ENCODE measurements at regions not wholly inside any gene's neighbourhood (a gene's known extent, or its start where the extent isn't known, plus 50 kb on each side); places are given as distances from the start of the nearest gene placed in this dataset.

DNA sequence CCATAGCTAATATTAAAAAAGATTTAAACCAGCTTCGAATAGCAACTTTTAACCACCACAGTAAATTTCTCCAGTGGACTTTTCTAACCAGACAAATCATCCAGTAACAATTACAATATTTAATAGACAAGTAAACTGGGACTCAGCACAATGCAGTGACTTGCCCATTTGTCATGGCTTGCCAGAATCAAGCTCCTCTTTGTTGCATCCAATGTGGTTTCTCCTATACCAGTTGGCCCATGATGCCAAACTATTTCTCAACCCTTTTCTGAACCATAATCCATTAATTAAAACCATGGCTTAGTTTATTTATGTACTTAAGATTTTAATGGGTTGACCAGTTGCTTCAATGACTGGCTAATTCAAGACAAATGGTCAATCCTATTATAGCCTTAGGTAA lies 64.4 kb downstream of the DIO2 start:
- DNase-seq (ENCODE audit: low spot score) (no peak), ATAC-seq (no peak)

DNA sequence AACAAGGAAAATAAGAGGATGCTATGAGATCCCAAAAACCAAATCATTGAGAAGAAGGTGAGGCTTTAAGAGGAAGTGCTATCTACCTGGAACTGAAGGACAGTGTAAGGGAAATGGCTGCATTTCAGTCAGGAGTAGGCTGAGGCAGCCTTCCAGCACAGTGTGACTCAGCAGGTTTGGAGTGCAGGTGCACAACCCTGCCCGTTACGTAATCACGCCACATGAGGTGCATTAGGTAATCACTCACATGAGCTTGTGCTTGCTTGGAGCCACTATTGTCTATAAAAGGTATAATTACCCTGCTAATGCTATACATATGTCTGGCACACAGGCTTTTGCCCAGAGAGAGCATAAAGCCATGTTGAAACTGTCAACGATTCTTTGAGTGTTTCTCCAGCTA lies 74.9 kb downstream of the DIO2 start:
- ATAC-seq (no peak), DNase-seq (ENCODE audit: low spot score) (no peak)

DNA sequence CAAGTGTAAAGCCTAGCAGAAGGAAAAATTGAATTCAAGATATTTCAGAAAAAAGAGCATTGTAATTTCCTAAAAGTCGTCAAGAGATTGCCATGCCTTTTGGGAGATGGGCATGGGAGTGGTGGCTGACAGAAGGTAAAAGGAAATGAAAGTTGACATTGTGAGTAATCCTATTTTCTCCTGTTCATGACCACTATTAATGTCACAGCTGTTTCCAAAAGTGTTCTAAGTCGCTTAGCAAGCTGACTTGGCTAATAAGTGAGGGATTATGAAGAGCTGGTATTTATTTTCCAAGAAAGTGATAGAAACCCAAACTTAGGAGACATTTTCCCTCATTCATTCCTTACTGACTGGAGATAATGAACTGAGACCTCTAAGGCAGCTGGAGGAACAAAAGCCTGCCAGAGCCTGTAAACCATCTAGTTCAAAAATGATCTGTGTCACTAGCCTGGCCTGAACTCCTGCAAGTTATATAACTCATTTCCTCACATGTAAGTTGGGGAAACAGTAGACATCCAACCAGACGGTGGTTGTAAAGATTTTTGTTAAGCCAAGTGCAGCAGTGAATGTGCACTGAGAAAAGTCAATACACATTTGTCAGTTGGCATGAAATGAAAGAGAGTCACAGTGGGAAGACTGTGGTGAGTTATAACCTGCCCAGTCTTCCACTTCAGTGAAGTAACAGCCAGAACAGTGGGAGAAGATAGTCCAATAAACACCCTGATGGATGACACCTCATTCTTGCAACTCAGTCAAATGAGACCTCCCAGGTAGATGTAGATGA lies 75.8 kb downstream of the DIO2 start:
- ATAC-seq (no peak), DNase-seq (ENCODE audit: low spot score) (no peak)

DNA sequence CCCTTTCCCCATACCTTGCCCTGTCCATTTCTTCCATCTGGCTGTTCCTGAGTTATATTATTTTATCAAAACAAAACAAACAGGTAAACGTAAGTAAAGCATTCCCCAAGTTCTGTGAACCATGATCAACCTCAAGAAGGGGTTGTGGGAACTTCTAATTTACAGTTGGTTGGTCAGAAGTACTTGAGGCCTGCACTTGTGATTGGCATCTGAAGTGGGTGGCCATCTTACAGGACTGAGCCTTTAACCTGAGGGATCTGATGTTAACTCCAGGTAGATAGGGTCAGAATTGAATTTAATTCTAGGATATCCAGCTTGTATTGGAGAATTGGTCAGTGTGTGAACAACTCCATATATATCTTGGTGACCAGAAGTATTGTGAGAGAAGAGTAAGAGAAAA lies 77.0 kb downstream of the DIO2 start:
- DNase-seq (ENCODE audit: low spot score) (no peak), ATAC-seq (no peak)

DNA sequence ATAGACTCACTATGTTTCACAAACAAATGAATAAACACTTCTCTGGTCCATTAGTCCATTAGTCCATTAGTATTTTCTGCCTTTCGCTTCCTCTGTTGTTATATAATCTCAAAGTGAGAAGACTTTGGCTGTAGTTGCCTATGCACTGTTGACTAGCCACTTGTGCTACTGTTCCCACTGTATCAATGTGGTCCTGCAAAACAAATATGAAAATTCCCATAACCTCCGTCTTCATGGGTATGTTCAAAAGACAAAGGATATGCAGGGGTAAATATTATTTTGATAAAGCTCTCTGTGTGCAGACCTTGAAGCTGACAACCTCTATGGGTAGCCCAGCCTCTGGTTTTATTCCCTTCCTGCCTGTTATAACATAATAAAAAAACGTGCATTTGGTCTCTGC lies 77.8 kb downstream of the DIO2 start:
- ATAC-seq = no peak

DNA sequence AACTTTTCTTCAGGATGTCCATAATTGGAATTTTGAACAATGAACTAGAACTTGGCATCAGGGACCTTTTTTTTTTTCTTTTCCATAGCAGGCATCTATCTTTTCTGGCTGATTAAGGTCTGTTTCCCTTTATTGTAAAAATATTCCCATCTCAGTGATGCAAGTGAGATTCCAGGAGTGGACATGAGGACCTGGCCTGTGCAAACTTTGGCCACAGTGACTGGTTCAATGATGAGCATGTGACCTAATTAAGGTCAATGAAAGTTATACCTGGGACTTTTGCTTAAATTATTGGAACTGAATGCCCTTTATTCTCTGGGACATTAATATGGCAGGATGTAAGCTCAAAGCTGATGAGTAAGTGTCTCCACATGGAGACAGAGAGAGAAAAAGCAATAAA lies 83.8 kb downstream of the DIO2 start:
- DNase-seq (ENCODE audit: low spot score) (no peak), ATAC-seq (no peak)

More for the DNA sequence above, 77.8 kb downstream of the DIO2 start:
- no peak for DNase-seq (ENCODE audit: low spot score)

DNA sequence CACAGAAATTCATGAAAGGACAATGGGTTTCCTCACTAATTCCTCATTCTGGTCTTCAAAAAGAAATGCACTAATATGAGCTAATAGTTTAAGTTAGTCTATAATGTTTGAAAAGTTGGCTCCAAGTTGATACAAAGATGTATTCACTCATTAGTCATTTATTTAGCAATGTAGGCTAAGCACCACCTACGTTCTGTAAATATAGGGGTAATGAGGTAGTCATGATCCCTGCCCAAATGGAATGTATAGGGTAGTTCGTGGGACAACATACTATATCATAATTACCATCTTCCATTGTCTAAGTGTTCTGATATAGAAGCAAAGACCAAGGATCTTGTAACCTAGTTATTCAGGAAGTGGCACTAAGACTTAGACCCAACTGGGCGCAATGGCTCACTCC lies 86.5 kb downstream of the DIO2 start:
- DNase-seq (ENCODE audit: low spot score) = no peak
- ATAC-seq = no peak

DNA sequence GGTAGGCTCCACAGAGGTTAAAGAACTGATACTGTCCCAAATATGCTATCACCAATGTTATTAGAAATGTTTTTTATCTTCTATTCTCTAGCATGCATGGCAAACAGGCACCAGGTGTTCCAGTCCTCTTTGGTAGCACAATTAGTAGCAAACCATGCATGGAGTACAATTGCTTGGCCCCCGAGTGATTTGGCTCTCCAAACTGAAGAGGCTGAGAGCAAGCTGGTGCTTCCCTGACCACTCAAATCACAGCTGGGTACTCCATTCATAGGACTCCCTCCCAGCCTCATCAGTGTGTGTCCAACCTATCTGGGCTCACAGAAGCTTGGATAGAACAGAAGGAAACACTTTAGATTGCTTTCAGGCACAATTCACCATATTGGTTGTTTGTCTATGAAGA lies 93.4 kb downstream of the DIO2 start:
- ATAC-seq (no peak), DNase-seq (ENCODE audit: low spot score) (no peak)

DNA sequence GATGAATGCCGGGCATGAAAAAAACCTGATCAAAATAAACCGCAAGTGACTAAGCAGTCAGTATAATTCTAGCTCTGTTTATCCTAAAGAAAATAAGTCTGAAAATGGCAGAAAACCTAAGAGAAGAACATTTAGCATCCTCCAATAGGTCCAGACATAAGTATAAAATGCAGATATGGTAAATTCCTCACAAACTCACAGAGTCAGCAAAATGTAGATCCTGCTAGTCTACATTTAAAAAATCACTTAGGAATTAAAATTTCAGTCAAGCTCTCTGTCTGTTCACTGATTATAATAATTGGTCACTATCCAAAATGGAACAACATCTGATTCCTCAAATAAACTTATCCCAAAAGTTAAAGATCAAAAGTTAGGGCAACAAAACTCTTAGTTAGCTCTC lies 95.1 kb downstream of the DIO2 start:
- DNase-seq (ENCODE audit: low spot score) (no peak), ATAC-seq (no peak)

DNA sequence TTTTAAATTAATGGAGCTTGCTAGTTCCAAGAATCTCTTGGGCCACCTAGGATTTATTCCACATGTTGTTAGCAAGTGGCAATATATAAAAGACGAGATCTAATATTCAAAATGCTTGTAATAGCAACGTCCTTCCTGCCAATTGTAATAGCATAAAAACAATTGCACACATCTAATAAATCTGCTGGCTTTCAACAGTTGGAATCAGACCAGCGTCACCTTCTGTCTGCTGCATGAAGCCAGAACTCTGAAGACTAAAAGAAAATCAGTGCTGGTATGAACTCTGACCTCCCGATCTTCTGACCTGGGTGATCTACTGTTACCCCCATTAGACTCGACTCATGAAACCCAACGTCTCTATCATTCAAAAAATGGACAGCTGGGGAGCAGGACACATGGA lies 100.6 kb downstream of the DIO2 start:
- ATAC-seq = no peak
- DNase-seq (ENCODE audit: low spot score) = no peak

DNA sequence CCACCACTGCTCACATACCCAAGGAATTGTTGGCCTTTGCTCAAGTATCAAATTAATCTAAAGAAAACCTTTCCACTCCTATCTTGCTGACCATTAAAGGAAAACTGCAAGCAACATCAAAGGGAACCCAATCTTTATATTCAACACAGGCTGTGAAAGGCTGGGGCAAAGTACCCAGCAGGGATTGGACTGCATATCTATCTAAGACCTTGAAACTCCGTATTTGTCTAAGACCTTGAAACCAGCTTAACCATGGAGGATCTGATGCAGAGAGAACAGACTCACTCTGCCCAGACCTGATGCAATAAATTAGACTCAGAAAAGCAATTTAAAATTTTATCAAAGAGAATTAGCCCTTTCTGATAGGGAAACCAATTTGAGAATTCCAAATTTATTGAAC lies 102.2 kb downstream of the DIO2 start:
- DNase-seq (ENCODE audit: low spot score) (no peak), ATAC-seq (no peak)

DNA sequence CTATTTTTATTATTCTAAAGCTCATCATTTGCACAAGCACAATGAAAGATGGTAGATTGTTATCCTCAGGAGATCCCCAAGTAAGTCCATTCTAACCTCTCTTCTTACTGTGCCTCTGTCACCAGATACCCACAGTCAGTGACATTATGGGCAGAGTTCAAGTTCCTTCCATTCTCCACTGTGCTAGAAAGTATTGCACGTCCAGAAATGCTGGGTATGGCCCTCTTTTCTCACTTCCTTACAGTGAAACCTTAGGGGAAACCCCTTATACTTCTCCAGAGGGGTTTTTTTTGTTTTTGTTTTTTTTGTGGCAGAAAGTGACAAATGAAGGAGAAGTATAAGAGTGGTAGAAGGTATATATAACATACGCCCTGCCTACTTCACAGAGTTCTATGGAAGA lies 102.9 kb downstream of the DIO2 start:
- ATAC-seq (no peak), DNase-seq (ENCODE audit: low spot score) (no peak)

DNA sequence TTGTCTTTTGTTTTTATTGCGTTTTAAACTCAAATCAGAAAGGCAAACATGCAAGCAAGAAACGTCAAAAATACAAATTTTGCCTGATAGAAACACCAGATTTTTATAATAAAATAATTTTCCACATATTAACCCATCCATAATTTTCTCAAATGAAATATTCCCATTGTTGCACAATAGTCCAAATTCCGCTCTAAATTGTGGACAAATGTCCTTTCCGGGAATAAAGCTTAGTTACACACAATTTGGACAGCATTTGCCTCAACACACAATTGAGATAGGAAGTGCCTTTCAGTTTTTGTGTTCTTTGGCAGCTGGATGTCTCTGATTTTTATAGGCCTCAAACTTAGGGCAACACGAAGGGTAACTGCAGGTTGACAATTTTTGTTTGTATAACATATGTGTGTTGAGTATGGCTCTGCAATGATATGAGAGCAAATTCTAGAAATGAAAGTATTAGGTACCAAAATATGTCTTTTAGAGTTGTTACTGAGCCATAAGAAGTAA lies 105.8 kb downstream of the DIO2 start:
- DNase-seq (ENCODE audit: low spot score) (no peak), ATAC-seq (peak; percentile 68)

DNA sequence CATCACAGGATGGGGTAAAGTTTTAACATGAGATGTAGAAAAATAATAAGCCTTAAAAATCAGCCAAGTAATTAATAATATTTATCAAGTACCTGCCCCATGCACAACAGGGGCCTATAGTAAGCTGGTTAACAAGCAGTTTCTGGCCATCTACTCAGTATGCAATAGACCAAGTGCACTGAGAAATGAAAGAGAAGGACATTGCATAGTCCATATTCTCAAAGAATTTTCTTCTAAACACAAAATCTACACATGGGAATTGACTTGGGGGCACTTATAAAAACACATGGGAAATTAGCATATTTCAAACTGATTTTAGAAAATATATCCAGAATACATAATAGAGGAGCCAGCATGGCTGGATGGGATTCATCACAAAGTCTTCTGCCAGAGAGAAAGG lies 109.5 kb downstream of the DIO2 start:
- DNase-seq (ENCODE audit: low spot score) = no peak
- no peak for ATAC-seq

DNA sequence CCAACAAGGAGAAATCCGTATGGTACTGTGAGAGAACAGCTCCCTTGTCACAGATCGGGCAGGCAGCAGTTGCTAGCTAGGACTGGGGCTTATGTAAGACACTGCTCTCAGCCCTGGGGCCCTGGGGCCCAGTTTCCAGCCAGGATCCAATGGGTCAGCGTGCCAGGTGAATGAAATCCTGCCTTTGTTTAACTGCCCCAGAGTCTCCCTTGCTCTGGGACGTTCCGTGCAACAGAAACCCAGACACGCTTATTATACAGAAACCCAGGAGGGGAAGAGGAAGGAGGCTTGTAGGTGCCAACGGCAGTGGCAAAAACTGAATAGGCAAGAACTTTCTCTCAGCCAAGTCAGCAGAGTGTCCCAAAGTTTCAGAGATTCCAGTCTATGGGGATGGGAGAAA lies 110.6 kb downstream of the DIO2 start:
- DNase-seq (ENCODE audit: low spot score) = peak; percentile 49

DNA sequence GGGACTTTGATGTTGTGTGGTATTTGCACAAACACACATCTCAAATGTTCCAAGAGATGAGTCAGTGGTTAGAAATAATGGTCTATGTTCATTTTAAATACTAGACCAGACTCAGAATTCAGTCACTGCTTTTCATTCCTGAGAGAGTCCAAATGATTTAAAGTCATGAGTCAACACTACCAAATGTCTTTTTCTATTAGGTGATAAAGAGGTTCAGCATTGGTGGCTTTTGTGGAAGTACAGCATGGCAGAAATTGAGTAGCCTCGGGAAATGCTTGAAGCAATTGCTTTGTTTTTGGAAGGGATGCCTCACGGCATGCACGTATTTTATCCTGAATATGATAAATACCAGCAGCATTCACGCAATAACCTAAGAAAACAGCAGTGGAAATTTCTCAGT lies 115.7 kb downstream of the DIO2 start:
- DNase-seq (ENCODE audit: low spot score) = no peak
- ATAC-seq = no peak

More for the DNA sequence above, 110.6 kb downstream of the DIO2 start:
- ATAC-seq = peak; percentile 86

DNA sequence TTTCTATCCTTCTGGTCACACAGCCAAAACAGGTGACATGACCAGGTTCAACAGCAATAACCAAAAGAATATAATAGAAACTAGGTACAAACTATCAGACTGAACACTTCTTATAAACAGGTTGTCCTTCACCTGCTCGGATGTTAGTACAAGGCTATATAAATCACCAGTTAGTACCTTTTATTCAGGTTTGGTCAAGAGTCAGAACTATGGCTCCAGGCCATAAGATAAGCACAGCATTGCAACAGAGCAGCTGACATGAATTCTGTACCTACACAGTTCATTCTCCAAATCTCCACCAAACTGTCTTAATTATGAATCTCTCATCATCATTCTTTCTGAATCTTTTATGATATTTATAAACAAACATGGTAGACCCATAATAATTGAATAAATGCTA lies 123.9 kb downstream of the DIO2 start:
- DNase-seq (ENCODE audit: low spot score) = no peak

DNA sequence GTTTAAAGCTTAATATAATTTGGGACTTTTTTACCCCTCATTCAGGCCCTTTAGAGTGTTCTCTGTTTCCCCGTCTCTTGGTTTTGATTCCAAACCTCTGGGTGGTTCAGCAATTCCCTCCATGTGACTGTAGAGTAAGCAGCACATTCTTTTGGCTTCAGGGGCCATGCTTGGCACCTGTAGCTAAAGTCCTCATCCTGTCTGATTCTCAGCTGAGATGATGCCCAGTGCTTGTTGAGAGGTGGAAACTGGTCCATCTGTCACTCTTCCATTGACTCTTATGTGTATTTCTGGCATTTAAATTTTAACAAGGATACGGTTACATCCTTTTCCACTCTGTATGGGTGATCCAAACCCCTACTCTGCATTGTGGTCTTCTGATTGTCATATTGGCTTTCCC lies 127.1 kb downstream of the DIO2 start:
- DNase-seq (ENCODE audit: low spot score) = no peak
- ATAC-seq = no peak

More for the DNA sequence above, 123.9 kb downstream of the DIO2 start:
- ATAC-seq = no peak

DNA sequence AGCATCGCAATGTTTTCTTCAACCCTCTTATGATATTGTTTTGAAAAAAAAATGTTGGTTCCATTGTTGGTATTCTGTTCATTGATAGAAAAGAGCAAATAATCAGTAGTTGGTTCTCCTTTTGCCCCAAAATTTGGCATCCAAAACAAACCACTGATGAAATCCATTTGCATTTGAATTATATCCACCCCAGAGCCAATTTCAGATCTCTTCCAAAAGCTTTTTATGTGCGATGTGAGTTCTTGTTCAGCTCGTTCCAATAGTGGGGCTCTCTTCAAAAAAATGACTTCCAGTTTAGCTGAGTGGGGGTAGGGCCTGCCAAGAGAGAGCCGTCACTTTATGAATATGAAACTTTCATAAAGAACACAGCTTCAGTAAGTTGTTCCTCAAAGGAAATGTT lies 130.7 kb downstream of the DIO2 start:
- ATAC-seq (no peak), DNase-seq (ENCODE audit: low spot score) (no peak)

DNA sequence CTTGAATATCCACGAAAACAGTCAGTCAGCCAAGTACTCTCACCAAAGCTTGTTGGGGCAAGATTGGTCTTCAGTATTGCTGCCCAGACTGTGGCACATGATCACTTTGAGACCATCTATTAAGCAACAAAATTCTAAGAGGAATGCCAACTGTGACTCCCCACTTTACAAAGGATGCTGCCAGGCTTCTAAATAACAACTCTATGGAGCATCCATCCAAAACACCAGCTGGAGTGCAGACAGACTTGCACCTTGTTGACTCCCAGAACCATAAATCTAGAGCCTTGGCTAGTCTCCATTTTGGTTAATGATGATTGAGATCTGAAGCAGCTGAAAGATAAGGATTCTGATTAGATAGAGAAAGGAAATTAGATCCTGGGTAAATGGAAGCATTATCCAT lies 132.8 kb downstream of the DIO2 start:
- no peak for DNase-seq (ENCODE audit: low spot score)

DNA sequence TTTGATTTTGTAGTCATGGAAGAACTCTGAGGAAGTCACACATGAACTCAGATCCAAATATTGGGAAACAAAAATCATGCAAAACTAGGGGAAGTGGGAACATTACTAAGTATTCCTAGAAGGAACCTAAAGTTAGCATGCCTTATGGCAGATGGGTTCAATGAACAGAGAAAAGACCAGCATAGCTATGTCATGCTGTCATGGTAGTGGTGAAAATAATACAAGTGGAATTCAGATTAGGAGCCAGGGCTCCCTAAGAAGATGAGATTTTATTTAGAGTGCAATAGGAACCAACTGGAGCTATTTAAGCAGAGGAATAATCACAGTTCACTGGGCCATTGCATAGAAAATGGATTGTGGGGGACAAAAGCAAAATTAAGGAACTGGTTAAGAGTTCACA lies 134.0 kb downstream of the DIO2 start:
- ATAC-seq (no peak), DNase-seq (ENCODE audit: low spot score) (no peak)

More for the DNA sequence above, 132.8 kb downstream of the DIO2 start:
- ATAC-seq = no peak

DNA sequence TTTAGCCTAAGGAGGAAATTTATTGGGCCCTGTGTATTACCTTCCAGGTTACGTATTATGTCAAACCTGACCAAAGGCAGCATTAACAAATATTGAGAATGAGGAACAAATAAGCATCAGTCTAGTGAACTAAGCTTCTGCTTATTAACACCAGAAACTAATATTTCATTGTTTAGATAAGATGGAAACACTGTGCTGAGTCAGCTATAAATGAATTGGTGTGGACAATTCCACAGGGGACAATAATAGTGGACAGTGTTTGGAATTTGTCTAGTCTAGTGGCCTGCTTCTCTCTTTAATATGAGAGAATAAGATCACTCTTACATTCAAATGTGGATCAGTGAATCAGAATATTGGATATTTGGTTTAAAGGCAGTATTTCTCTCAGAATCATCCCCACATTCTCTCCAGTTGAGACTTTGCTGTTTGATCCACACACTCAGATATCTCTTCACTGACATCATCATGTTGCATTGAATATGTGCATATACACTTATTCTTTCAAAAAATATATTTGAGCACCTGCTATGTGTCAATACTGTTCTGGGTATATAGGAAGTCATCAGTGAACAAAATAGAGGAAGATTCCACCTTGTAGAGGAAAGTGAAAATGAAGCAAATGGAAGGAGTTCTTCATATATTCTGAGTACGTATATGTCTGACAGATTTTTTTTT lies 136.3 kb downstream of the DIO2 start:
- DNase-seq (ENCODE audit: low spot score) (no peak), ATAC-seq (no peak)

DNA sequence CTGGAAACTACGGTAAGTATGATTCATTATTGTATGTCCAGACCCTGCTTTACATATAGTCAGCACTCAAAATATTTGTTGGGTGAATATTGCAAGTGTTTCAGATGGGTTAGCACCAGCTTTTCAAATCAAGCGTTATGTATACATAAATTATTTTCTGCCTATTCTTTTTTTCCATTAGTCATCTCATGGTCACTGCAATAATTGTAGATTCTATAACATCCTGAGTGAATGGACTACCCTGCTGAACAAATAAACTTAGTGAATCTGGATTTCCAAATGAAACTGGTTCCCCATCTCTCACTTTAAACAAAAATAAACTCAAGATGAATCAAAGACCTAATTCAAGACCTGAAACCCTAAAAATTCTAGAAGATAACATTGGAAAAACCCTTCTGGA lies 152.3 kb downstream of the DIO2 start:
- DNase-seq (ENCODE audit: low spot score) (no peak), ATAC-seq (no peak)

All from left lobe of liver (tissue), 2 donors.